Cardiac muscle cell (in vitro differentiated cells and primary cell): ENCODE measurements at regions not wholly inside any gene's neighbourhood (a gene's known extent, or its start where the extent isn't known, plus 50 kb on each side); places are given as distances from the start of the nearest gene placed in this dataset.

Experiments
- DNase-seq, 2 donors: peaks; one replicate each; pipeline versions ENCODE4 v3.0.0 to v3.0.0-alpha.2; 2010 to 2017; ENCODE audit warnings: low read depth in 1 of 2, low spot score in 1 of 2
- H3K27ac ChIP-seq: fragments of 200-600 bp; sonication (generic); 2 replicates; pipeline ENCODE4 v1.5.1; 2016
- H3K27me3 ChIP-seq: fragments of 200-600 bp; sonication (generic); 2 replicates; pipeline ENCODE4 v1.6.0; 2016; ENCODE audit warnings: control low read depth
- H3K36me3 ChIP-seq: fragments of 200-600 bp; sonication (generic); 2 replicates; pipeline ENCODE4 v1.5.1; 2016; ENCODE audit warnings: control low read depth
- H3K4me1 ChIP-seq: fragments of 200-600 bp; sonication (generic); 2 replicates; pipeline ENCODE4 v1.8.1; 2017; ENCODE audit warnings: low read depth, mild to moderate bottlenecking, mixed run types
- H3K4me3 ChIP-seq: fragments of 200-600 bp; sonication (generic); 2 replicates; pipeline ENCODE4 v1.5.1; 2016; ENCODE audit warnings: mild to moderate bottlenecking
- H3K9me3 ChIP-seq: fragments of 200-600 bp; sonication (generic); 2 replicates; pipeline ENCODE4 v1.5.1; 2017; ENCODE audit warnings: low read depth, mild to moderate bottlenecking, control low read depth
- TF ChIP-seq, protein P1 (sequence below): IDR thresholded peaks from 2 replicates; pipeline ENCODE4 v1.5.1; 2012; ENCODE audit warnings: low read depth, mild to moderate bottlenecking, low read length

DNA sequence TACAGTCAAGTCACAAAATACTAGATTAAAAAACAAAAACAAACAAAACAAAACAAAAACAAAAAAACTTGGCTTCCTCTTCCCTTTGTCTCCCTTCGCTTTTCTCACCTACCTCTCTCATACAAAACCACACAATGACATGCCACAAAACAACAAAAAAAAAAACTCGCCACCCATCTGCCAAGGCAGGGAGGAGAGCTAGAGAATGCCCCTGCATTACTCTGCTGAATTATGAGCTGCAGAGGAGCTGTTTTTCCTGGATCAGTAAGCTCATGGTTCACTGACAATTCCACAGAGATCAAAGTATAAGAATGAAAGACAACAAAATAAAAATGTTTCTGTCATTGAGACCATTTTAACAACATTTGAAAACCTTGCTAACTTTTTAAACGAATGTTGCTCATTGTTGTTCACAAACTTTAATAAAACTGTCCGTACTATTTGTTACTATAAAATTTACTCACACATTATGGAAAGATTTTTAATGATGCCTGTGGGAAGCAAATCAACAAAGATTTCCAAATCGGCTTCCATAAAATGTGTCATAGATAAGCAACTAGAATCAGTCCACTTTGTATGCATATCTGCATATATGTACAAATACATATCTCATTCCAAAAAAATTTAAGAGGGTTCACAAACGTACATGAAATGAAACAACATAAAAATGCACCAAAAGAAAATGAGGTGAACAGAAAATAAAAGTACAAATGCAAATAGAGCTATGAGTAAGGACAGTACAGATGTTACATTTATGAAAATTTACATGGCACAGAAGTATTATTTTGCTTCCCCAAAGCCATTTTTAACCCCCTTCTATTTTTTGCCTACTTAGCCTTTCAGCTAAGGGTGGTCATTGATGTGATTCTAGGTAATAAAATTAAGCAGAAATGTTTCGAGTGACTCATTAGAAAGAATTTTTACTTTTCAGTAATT is 252.4 kb upstream of the FAT4 start:
- H3K36me3 ChIP-seq = no peaks in the 10 kb centered on the region
- TF ChIP-seq, protein P1, sequence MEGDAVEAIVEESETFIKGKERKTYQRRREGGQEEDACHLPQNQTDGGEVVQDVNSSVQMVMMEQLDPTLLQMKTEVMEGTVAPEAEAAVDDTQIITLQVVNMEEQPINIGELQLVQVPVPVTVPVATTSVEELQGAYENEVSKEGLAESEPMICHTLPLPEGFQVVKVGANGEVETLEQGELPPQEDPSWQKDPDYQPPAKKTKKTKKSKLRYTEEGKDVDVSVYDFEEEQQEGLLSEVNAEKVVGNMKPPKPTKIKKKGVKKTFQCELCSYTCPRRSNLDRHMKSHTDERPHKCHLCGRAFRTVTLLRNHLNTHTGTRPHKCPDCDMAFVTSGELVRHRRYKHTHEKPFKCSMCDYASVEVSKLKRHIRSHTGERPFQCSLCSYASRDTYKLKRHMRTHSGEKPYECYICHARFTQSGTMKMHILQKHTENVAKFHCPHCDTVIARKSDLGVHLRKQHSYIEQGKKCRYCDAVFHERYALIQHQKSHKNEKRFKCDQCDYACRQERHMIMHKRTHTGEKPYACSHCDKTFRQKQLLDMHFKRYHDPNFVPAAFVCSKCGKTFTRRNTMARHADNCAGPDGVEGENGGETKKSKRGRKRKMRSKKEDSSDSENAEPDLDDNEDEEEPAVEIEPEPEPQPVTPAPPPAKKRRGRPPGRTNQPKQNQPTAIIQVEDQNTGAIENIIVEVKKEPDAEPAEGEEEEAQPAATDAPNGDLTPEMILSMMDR = no peak
- H3K9me3 ChIP-seq = no peaks in the 10 kb centered on the region
- DNase-seq = peak in 1 of 2 donors; percentile 9
- H3K4me1 ChIP-seq = no peaks in the 10 kb centered on the region
- H3K4me3 ChIP-seq = no peak overlapping the region
- H3K27ac ChIP-seq = no peak overlapping the region
- H3K27me3 ChIP-seq = no peaks in the 10 kb centered on the region

DNA sequence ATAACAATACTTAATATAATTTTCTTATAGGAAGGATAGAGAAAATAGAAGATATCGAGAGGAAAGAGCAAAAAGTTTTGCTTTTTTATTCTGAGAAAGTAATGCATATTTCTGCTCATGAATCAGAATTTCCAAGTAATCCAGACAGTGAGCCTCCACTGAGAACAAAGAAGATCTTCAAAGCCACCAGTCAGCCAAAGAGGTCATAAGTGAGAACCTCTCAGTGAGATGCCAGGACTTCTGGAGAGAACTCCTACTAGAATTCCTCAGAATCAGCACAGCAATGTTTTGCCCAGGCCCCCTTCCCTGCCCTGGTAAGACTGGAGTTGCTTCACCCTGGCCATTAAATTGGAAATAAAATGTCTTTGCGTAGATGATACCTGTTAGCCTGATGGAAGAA is 254.4 kb upstream of the FAT4 start:
- no peak overlapping the region for H3K27ac ChIP-seq
- H3K4me3 ChIP-seq = no peak overlapping the region
- no peaks in the 10 kb centered on the region for H3K27me3 ChIP-seq
- TF ChIP-seq, protein P1 = no peak
- H3K36me3 ChIP-seq = no peaks in the 10 kb centered on the region
- H3K9me3 ChIP-seq = no peaks in the 10 kb centered on the region
- no peaks in the 10 kb centered on the region for H3K4me1 ChIP-seq
- DNase-seq = no peak

DNA sequence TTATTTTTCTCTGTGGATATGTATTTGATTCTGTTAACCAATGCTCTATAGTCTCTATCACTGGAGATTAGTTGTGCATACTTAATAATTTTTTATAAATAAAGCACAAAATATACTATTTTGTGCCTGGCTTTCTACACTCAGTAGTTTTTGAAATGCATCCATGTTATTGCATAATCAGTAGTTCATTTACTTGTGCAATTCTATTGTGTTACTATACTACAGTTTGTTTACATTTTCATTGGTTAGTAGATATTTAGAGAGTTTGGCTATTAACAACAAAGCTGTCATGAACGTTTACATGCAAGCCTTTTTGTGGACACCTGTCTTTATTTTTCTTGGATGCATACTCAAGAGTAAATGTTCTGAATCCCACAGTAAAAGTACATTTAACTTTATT is 265.0 kb upstream of the FAT4 start:
- Histone ChIP-seq H3K9me3 (no peaks in the 10 kb centered on the region), H3K4me3 (no peak overlapping the region), H3K4me1 (no peaks in the 10 kb centered on the region), H3K36me3 (no peaks in the 10 kb centered on the region), H3K27me3 (no peaks in the 10 kb centered on the region), H3K27ac (no peak overlapping the region)
- peak in 1 of 2 donors; percentile 48 for DNase-seq
- TF ChIP-seq, protein P1 = no peak

DNA sequence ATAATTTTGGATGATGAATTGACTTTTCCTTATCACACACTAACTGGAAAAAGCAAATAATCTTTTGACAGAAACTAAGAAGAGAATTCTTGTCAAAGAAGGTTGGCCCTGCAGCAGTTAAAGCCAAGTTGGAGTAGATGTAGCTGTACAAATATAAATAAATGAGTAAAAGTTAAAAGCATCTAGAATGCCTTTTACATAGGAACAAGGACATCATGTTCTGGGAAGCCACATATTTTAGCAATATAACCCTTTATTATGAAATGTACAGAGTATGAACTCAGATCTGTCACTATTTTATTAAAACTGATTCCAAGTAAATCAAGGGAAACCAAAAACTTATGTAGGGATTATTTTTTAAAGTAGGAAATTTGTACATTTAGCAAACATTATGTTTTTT is 269.4 kb upstream of the FAT4 start:
- no peaks in the 10 kb centered on the region for H3K4me1 ChIP-seq
- no peaks in the 10 kb centered on the region for H3K9me3 ChIP-seq
- H3K4me3 ChIP-seq = no peak overlapping the region
- H3K27ac ChIP-seq = no peak overlapping the region
- TF ChIP-seq, protein P1 = no peak
- no peak for DNase-seq
- no peaks in the 10 kb centered on the region for H3K27me3 ChIP-seq
- no peaks in the 10 kb centered on the region for H3K36me3 ChIP-seq

DNA sequence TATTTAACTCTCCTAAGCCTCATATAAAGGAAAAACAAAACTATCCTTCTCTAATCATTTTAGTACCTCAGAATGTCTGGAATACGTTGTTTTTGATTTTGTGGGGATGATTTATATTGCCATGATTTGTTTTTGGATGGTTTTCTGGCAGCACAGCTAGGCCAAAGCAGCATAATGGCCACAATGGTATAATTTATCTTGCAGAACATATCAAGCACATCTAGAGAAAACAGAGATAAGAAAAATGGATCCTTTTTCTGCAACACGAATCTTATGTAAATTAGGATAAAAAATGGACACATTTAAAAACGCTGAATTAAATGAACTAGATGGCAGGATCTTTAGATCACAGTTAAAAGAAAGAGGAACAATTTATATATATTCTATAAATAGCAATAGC is 269.9 kb upstream of the FAT4 start:
- Histone ChIP-seq H3K27me3 (no peaks in the 10 kb centered on the region), H3K9me3 (no peaks in the 10 kb centered on the region), H3K27ac (no peak overlapping the region), H3K4me1 (no peaks in the 10 kb centered on the region), H3K4me3 (no peak overlapping the region), H3K36me3 (no peaks in the 10 kb centered on the region)
- no peak for DNase-seq
- TF ChIP-seq, protein P1 = no peak
